H1 (cell line): ENCODE measurements at regions not wholly inside any gene's neighbourhood (a gene's known extent, or its start where the extent isn't known, plus 50 kb on each side); places are given as distances from the start of the nearest gene placed in this dataset.

ENCODE experiments used
- CREB1 ChIP-seq: IDR thresholded peaks from 2 replicates; pipeline ENCODE4 v1.6.1; 2012; ENCODE audit warnings: inconsistent platforms
- POLR2AphosphoS5 ChIP-seq: IDR thresholded peaks from 2 replicates; pipeline ENCODE4 v1.6.1; 2011; ENCODE audit warnings: low read depth, low read length
- TF ChIP-seq, protein P1 (sequence below), 3 experiments: IDR thresholded peaks; 1 replicate in 2 of 3; 2 replicates in 1 of 3; pipeline versions ENCODE4 v1.5.1 to v1.6.1; 2011; ENCODE audit warnings: low read length in 3 of 3, mild to moderate bottlenecking in 3 of 3, inconsistent platforms in 2 of 3, low read depth in 1 of 3, moderate library complexity in 1 of 3; ENCODE audit not compliant: insufficient read depth in 1 of 3; ENCODE audit errors: control extremely low read depth in 1 of 3

DNA sequence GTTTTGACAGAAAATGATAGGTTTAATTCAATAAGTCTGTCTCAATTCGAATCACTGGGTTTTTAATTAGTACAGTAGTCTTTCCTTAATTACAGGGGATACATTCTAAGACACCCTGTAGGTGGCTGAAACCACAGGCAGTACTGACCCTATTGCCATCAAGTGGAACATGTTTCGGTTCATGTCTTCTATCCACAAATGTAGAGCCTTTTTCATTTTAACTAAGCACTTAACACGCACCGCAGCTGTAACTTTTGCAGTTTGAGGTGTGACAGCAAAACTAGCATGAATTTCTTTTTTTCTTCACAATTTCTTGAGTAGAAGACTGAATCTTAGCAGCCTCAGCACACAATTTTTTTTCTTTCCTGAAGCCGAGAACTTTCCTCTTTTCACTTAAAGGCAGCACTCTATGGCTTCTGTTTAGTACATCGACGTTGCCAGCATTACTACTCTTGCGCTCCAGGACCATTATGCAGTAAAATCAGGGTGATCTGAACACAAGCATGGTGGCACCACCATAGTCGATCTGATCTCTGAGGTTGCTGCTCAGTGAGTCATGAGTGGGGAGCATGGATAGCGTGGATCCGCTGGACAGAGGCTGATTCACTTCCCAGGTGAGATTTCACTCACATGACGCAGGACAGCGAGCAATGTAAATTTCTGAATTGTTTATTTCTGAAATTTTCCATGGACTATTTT is 805.1 kb downstream of the RNF144A start:
- no peak for TF ChIP-seq POLR2AphosphoS5
- TF ChIP-seq, protein P1, sequence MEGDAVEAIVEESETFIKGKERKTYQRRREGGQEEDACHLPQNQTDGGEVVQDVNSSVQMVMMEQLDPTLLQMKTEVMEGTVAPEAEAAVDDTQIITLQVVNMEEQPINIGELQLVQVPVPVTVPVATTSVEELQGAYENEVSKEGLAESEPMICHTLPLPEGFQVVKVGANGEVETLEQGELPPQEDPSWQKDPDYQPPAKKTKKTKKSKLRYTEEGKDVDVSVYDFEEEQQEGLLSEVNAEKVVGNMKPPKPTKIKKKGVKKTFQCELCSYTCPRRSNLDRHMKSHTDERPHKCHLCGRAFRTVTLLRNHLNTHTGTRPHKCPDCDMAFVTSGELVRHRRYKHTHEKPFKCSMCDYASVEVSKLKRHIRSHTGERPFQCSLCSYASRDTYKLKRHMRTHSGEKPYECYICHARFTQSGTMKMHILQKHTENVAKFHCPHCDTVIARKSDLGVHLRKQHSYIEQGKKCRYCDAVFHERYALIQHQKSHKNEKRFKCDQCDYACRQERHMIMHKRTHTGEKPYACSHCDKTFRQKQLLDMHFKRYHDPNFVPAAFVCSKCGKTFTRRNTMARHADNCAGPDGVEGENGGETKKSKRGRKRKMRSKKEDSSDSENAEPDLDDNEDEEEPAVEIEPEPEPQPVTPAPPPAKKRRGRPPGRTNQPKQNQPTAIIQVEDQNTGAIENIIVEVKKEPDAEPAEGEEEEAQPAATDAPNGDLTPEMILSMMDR (IDR thresholded peaks at IDR 0.05; ENCODE audit: control extremely low read depth in 1 of 3, insufficient read depth in 1 of 3, low read depth in 1 of 3, low read length in 3 of 3), result no peak
- no peak for TF ChIP-seq CREB1
